IMR-90 (cell line): ENCODE measurements at regions not wholly inside any gene's neighbourhood (a gene's known extent, or its start where the extent isn't known, plus 50 kb on each side); places are given as distances from the start of the nearest gene placed in this dataset.

ENCODE experiments used
- CEBPB ChIP-seq: IDR thresholded peaks from 2 replicates; pipeline ENCODE4 v1.6.1; 2012; ENCODE audit warnings: low read depth, low read length, improper control_type of control experiment
- CTCF ChIP-seq: conservative IDR thresholded peaks from 2 replicates; pipeline ENCODE4 v1.5.1; 2012; ENCODE audit warnings: mild to moderate bottlenecking, low read depth, low read length, improper control_type of control experiment
- ELK1 ChIP-seq: fragments of 150-350 bp; IDR thresholded peaks from 2 replicates; pipeline ENCODE4 v1.6.1; 2016; ENCODE audit warnings: low read depth, mild to moderate bottlenecking, low read length, moderate library complexity, borderline replicate concordance
- MXI1 ChIP-seq: IDR thresholded peaks from 2 replicates; pipeline ENCODE4 v1.6.1; 2012; ENCODE audit warnings: low read depth, mild to moderate bottlenecking, low read length, moderate library complexity, borderline replicate concordance
- NFE2L2 ChIP-seq: fragments of 150-350 bp; IDR thresholded peaks from 2 replicates; pipeline ENCODE4 v1.6.1; 2016; ENCODE audit warnings: low read depth, mild to moderate bottlenecking, low read length
- POLR2A ChIP-seq: IDR thresholded peaks from 2 replicates; pipeline ENCODE4 v1.6.1; 2012; ENCODE audit warnings: mild to moderate bottlenecking, low read depth, low read length

- TF ChIP-seq MXI1 (no peak), CTCF (no peak), NFE2L2 (no peak), POLR2A (no peak), ELK1 (no peak), CEBPB (no peak)
Measured at GRCh38 chr2:201966691-201967438, 66.8 kb upstream of the FZD7 start.
